GM21737 (cell line): ENCODE measurements at regions not wholly inside any gene's neighbourhood (a gene's known extent, or its start where the extent isn't known, plus 50 kb on each side); places are given as distances from the start of the nearest gene placed in this dataset.
"Not testable (repeated sequence)": the region's sequence is repeated elsewhere in the genome, so short reads cannot be mapped to it uniquely, and the experiment has no call there.

ENCODE experiments used
- ATAC-seq: cut with Tn5 transposase; IDR thresholded peaks from one replicate; pipeline ENCODE4 v1.9.1; 2021; ENCODE audit warnings: mild to moderate bottlenecking, moderate library complexity; ENCODE audit not compliant: unreplicated experiment

- ATAC-seq: no peak
Measured at GRCh38 chr9:124164811-124165210, 92.9 kb upstream of the NEK6 start.

DNA sequence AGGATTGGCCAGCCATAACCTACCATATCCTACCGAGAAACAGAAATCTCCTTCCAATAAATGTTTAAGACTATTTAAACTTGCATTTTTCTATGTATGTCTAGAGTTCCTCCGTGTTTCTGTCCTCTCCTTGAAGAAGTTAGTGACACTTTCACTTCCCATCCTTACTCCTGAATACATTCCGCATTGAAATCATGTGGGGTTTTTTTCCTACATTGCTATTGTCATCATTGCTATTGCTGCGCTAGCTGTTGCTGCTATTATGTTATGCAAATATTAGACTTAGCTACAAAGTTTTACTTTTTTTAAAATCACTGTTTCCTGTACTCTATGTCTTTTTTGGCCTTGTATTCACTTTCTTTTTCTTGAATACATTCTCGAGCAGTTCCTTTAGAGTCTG, 83.3 kb upstream of the NEK6 start:
- ATAC-seq: no peak

GRCh38 chr9:124177522-124177921, 80.2 kb upstream of the NEK6 start:
- ATAC-seq: not testable (repeated sequence)

DNA sequence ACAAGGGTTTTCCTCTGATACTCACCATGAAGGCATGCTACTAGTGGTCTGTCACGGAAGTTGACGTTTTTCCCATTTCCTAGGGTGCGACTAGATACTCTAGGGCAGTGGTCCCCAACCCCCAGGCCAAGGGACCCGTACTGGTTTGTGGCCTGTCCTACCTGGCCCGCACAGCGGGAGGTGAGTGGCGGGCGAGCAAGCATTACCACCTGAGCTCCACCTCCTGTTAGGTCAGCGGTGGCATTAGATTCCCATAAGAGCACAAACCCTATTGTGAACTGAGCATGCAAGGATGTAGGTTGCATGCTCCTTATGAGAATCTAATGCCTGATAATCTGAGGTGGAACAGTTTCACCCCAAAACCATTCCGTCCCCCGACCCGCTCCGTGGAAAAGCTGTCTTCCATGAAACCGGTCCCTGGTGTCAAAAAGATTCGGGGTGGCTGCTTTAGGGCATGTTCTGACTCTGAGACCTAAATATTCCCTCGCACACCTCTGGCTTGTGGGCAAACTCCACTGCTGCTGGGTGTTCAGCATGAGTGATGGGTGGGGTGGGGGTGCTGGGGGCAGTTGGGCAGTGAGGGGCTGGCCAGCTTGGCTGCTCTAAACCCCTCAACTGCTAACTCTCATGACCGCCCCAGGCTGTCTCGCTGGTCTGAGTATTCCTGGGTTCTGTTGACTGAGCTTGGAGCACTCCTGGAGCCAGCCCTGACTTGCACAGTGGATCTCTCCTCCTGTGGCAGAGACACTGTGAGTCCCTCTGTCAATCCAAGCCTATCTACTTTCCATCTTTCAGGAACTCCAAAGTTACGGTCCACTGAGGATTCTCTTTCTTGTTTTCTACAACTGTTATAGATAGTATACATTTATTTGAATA, 78.3 kb upstream of the NEK6 start:
- no peak for ATAC-seq

- ATAC-seq: no peak
Measured at GRCh38 chr9:124180557-124180956, 77.2 kb upstream of the NEK6 start.

GRCh38 chr9:124182741-124183140, 75.0 kb upstream of the NEK6 start:
- ATAC-seq: no peak

- ATAC-seq: no peak
Measured at GRCh38 chr9:124183772-124184171, 74.0 kb upstream of the NEK6 start.

- ATAC-seq: no peak
Measured at GRCh38 chr9:124185413-124185812, 72.3 kb upstream of the NEK6 start.

GRCh38 chr9:124187311-124187710, 70.4 kb upstream of the NEK6 start:
- no peak for ATAC-seq

GRCh38 chr9:124188331-124189110, 69.2 kb upstream of the NEK6 start:
- ATAC-seq: no peak

- no peak for ATAC-seq
Measured at GRCh38 chr9:124190761-124191160, 67.0 kb upstream of the NEK6 start.

DNA sequence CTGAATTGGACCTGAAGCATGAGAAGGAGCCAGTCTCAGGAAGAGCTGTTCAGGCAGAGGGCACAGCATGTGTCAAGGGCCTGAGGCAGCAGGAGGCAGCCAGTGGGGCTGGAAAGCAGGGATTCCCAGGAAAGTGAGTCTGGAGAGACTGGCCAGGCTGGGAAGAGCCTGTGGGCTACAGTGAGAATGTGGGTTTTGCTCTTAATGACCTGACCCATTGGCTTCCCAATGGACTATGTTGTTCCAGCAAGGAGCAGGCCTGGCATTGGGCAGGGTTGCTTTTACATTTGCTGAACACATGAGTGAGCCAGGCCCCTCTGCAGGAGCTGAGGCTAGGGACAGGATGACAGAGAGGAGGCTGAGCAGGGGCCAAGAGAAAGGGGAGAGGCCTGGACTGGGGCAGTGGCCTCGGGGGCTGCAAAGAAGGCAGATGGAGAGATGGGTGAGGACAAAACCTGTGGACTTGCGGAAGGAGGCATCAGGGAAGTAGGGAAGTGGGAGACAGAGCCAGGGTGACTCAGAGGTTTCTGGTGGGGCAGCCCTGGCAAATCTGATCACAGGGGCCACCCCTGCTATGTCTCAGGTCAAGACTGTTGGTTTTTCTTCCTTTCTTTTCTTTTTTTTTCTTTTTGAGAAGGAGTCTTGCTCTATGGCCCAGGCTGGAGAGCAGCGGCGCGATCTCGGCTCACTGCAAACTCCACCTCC, 65.9 kb upstream of the NEK6 start:
- no peak for ATAC-seq

- ATAC-seq: no peak
Measured at GRCh38 chr9:124196814-124197176, 61.0 kb upstream of the NEK6 start.

GRCh38 chr9:124197177-124198095, 60.3 kb upstream of the NEK6 start:
- ATAC-seq: peak; percentile 35

DNA sequence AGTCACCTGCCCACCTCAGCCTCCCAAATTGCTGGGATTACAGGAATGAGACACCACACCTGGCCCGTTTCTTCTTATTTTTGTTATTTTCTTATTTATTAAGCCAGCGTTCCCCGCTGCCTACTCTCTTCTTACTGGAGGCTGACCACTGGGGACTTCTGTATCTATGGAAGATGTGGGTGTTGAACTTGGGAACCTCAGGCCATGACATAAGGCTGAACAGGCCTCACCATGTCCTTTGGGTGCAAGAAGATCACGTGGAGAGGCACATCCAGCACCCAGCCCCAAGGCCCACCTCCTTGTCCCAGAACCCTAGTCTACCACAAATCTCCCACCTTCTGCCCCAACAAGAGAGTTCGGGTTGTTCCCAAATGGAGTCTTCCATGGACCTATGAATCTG, 59.4 kb upstream of the NEK6 start:
- ATAC-seq: no peak

- no peak for ATAC-seq
Measured at GRCh38 chr9:124198948-124199347, 58.8 kb upstream of the NEK6 start.

DNA sequence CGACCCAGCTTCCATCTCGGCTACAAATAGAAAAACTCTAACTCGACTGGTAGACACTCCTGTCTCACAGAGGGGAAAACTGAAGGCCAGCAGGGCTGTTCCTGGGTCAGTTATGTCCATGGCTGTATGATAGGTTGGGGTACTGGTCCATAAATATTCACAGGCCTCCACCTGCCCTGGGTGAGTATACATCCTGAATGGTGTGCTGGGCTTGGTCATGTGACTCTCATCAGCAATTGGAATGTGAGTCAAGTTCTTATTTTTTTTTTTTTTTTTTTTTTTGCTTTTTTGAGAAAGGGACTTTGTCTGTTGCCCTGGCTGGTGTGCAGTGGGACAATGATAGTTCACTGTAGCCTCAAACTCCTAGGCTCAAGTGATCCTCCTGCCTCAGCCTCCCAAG, 58.3 kb upstream of the NEK6 start:
- no peak for ATAC-seq

GRCh38 chr9:124202447-124202971, 55.2 kb upstream of the NEK6 start:
- ATAC-seq: peak; percentile 79

- no peak for ATAC-seq
Measured at GRCh38 chr9:124205686-124206352, 51.9 kb upstream of the NEK6 start.

DNA sequence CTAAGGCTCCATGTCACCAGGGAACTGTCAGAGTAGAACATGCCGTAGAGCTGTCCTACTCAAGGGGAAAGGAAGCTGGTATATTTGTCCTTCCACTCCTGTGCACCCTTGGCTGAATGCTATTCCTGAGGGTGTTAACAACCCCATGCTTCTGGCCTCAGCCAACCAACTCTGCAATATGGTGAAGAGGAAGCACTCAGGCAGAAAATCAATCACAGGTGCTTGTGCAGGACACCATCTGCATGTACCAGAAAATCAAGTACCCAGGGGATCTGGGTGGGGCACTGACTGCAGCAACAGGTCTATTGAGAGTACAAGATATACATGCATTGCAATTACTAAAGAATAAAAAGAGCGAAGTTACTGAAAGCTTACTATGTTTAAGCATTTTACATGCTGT, 51.4 kb upstream of the NEK6 start:
- ATAC-seq: no peak
